H9 (cell line): ENCODE measurements at regions not wholly inside any gene's neighbourhood (a gene's known extent, or its start where the extent isn't known, plus 50 kb on each side); places are given as distances from the start of the nearest gene placed in this dataset.

Source experiments
- DNase-seq: peaks from one replicate; pipeline ENCODE4 v3.0.0-alpha.2; 2017
- H2AFZ ChIP-seq: one replicate; pipeline ENCODE4 v1.6.1; 2013; ENCODE audit warnings: mild to moderate bottlenecking, low read length, control low read depth, moderate library complexity
- H2AK5ac ChIP-seq: 2 replicates; pipeline ENCODE4 v1.6.1; 2013; ENCODE audit warnings: low read length, control low read depth, mixed read lengths; ENCODE audit not compliant: insufficient read length
- H2BK120ac ChIP-seq: one replicate; pipeline ENCODE4 v1.6.1; 2013; ENCODE audit warnings: low read depth, mild to moderate bottlenecking, low read length, control low read depth, inconsistent platforms; ENCODE audit not compliant: poor library complexity, severe bottlenecking
- H2BK12ac ChIP-seq: 2 replicates; pipeline ENCODE4 v1.6.1; 2013; ENCODE audit warnings: low read length, control low read depth, mixed read lengths, low read depth; ENCODE audit not compliant: insufficient read length
- H2BK15ac ChIP-seq: 2 replicates; pipeline ENCODE4 v1.6.1; 2013; ENCODE audit warnings: low read depth, low read length, control low read depth
- H2BK20ac ChIP-seq: one replicate; pipeline ENCODE4 v1.6.1; 2013; ENCODE audit warnings: low read depth, mild to moderate bottlenecking, low read length, control low read depth, inconsistent platforms; ENCODE audit not compliant: poor library complexity, severe bottlenecking
- H2BK5ac ChIP-seq: 2 replicates; pipeline ENCODE4 v1.6.1; 2013; ENCODE audit warnings: low read length, control low read depth, mixed read lengths; ENCODE audit not compliant: insufficient read length
- H3K14ac ChIP-seq: 2 replicates; pipeline ENCODE4 v1.6.1; 2013; ENCODE audit warnings: low read length, control low read depth; ENCODE audit not compliant: insufficient read depth
- H3K18ac ChIP-seq: 2 replicates; pipeline ENCODE4 v1.6.1; 2013; ENCODE audit warnings: low read depth, mild to moderate bottlenecking, mixed read lengths, low read length, control low read depth; ENCODE audit not compliant: insufficient read length
- H3K23ac ChIP-seq: 2 replicates; pipeline ENCODE4 v1.6.1; 2013; ENCODE audit warnings: low read length, control low read depth, mixed read lengths, low read depth; ENCODE audit not compliant: insufficient read length
- H3K23me2 ChIP-seq: 2 replicates; pipeline ENCODE4 v1.6.1; 2013; ENCODE audit warnings: low read depth, mild to moderate bottlenecking, mixed read lengths, low read length, control low read depth; ENCODE audit not compliant: insufficient read length, poor library complexity, severe bottlenecking
- H3K27ac ChIP-seq: 2 replicates; pipeline ENCODE4 v1.5.1; 2013; ENCODE audit warnings: low read length, control low read depth, mixed read lengths, low read depth; ENCODE audit not compliant: insufficient read length
- H3K27me3 ChIP-seq: 2 replicates; pipeline ENCODE4 v1.6.1; 2013; ENCODE audit warnings: low read length, control low read depth, inconsistent platforms; ENCODE audit not compliant: insufficient read depth
- H3K4ac ChIP-seq: 2 replicates; pipeline ENCODE4 v1.6.1; 2013; ENCODE audit warnings: low read depth, mild to moderate bottlenecking, control low read depth, inconsistent platforms, low read length, moderate library complexity
- H3K4me1 ChIP-seq: 2 replicates; pipeline ENCODE4 v1.6.1; 2013; ENCODE audit warnings: low read length, control low read depth, inconsistent platforms; ENCODE audit not compliant: insufficient read depth
- H3K4me2 ChIP-seq: 2 replicates; pipeline ENCODE4 v1.6.1; 2013; ENCODE audit warnings: low read length, control low read depth, mixed read lengths; ENCODE audit not compliant: insufficient read length, insufficient read depth
- H3K56ac ChIP-seq: 2 replicates; pipeline ENCODE4 v1.6.1; 2013; ENCODE audit warnings: low read depth, mild to moderate bottlenecking, mixed read lengths, low read length, control low read depth; ENCODE audit not compliant: insufficient read length
- H3K79me1 ChIP-seq: 2 replicates; pipeline ENCODE4 v1.6.1; 2013; ENCODE audit warnings: low read depth, mild to moderate bottlenecking, moderate library complexity, low read length, control low read depth, inconsistent platforms; ENCODE audit not compliant: insufficient read depth, poor library complexity, severe bottlenecking
- H3K79me2 ChIP-seq: 2 replicates; pipeline ENCODE4 v1.6.1; 2013; ENCODE audit warnings: low read length, control low read depth, inconsistent platforms; ENCODE audit not compliant: insufficient read depth
- H3K9ac ChIP-seq: 2 replicates; pipeline ENCODE4 v1.6.1; 2013; ENCODE audit warnings: low read length, control low read depth, mixed read lengths; ENCODE audit not compliant: insufficient read length; ENCODE audit errors: extremely low read depth
- H3K9me3 ChIP-seq: one replicate; pipeline ENCODE4 v1.6.1; 2013; ENCODE audit warnings: low read depth, low read length, inconsistent platforms; ENCODE audit not compliant: control insufficient read depth
- H3T11ph ChIP-seq: one replicate; pipeline ENCODE4 v1.6.1; 2013; ENCODE audit warnings: mild to moderate bottlenecking, low read length, control low read depth, inconsistent platforms
- H4K20me1 ChIP-seq: one replicate; pipeline ENCODE4 v1.6.1; 2013; ENCODE audit not compliant: control insufficient read depth, insufficient read length, insufficient read depth
- H4K5ac ChIP-seq: 2 replicates; pipeline ENCODE4 v1.6.1; 2013; ENCODE audit warnings: low read depth, mild to moderate bottlenecking, mixed read lengths, low read length, control low read depth; ENCODE audit not compliant: insufficient read length
- H4K8ac ChIP-seq: replicated peaks from 2 replicates; pipeline ENCODE4 v1.6.1; 2013; ENCODE audit warnings: low read length, control low read depth, mixed read lengths, low read depth; ENCODE audit not compliant: insufficient read length
- H4K91ac ChIP-seq: 2 replicates; pipeline ENCODE4 v1.6.1; 2013; ENCODE audit warnings: low read depth, mild to moderate bottlenecking, moderate library complexity, mixed read lengths, low read length, control low read depth; ENCODE audit not compliant: insufficient read length
- H3K27ac Mint-ChIP-seq, 3 experiments: 2 replicates in 2 of 3; 3 replicates in 1 of 3; pipeline ENCODE4 v1.8.0; 2020 to 2021; ENCODE audit warnings: mixed read lengths in 3 of 3, mild to moderate bottlenecking in 1 of 3, moderate library complexity in 1 of 3
- H3K27me3 Mint-ChIP-seq: 2 replicates; pipeline ENCODE4 v1.8.0; 2021; ENCODE audit warnings: low read depth, mild to moderate bottlenecking, moderate library complexity, mixed read lengths
- H3K36me3 Mint-ChIP-seq, 3 experiments: 2 replicates in 2 of 3; 3 replicates in 1 of 3; pipeline ENCODE4 v1.8.0; 2020 to 2021; ENCODE audit warnings: low read depth in 3 of 3, mixed read lengths in 3 of 3; ENCODE audit not compliant: insufficient read depth in 1 of 3
- H3K4me1 Mint-ChIP-seq, 2 experiments: 2 replicates each; pipeline ENCODE4 v1.8.0; 2020; ENCODE audit warnings: mixed read lengths in 2 of 2
- H3K4me3 Mint-ChIP-seq, 2 experiments: 2 replicates in 1 of 2; 3 replicates in 1 of 2; pipeline ENCODE4 v1.8.0; 2020 to 2021; ENCODE audit warnings: mild to moderate bottlenecking in 2 of 2, mixed read lengths in 2 of 2, moderate library complexity in 1 of 2
- H3K9me3 Mint-ChIP-seq, 2 experiments: 2 replicates in 1 of 2; 3 replicates in 1 of 2; pipeline ENCODE4 v1.8.0; 2020; ENCODE audit warnings: mild to moderate bottlenecking in 2 of 2, mixed read lengths in 2 of 2, moderate library complexity in 1 of 2
- CTCF ChIP-seq: fragments of 200-600 bp; sonication (generic); conservative IDR thresholded peaks from 3 replicates; pipeline ENCODE4 v1.8.0; 2021; ENCODE audit warnings: antibody characterized with exemption, mild to moderate bottlenecking
- WGBS: extraction: QIAGEN DNeasy Blood & Tissue Kit; methylation state at CpG from one replicate; pipeline ENCODE4 v1.1.7; 2013; ENCODE audit warnings: missing lambda C conversion rate, low lambda C conversion rate, mixed read lengths; ENCODE audit not compliant: insufficient read length; ENCODE audit errors: extremely low coverage; 5-methylcytosine and 5-hydroxymethylcytosine counted together

GRCh38 chr1:4571263-4571662 lies 83.1 kb upstream of the AJAP1 start:
- Histone ChIP-seq H2BK120ac (no peak overlapping the region), H3K79me2 (no peaks in the 10 kb centered on the region), H3K4ac (no peak overlapping the region), H3K4me2 (no peak overlapping the region), H3K9ac (no peak overlapping the region), H3K27ac (no peak overlapping the region), H3K9me3 (no peaks in the 10 kb centered on the region), H4K91ac (no peak overlapping the region), H3K23me2 (no peaks in the 10 kb centered on the region), H3K14ac (no peak overlapping the region), H2BK20ac (no peak overlapping the region), H4K20me1 (no peaks in the 10 kb centered on the region), H2AFZ (no peak overlapping the region), H4K5ac (no peak overlapping the region), H3K4me1 (no peaks in the 10 kb centered on the region), H3K56ac (no peak overlapping the region), H2BK5ac (no peak overlapping the region), H3K79me1 (no peaks in the 10 kb centered on the region), H3K23ac (no peak overlapping the region), H4K8ac (no peak overlapping the region), H3K27me3 (no peaks in the 10 kb centered on the region), H2AK5ac (no peak overlapping the region), H3K18ac (no peak overlapping the region), H3T11ph (no peak overlapping the region), H2BK12ac (no peak overlapping the region), H2BK15ac (no peak overlapping the region)
- Mint-ChIP-seq H3K4me3 (no peak overlapping the region), H3K27me3 (peaks cover 18% of the 10 kb centered on the region), H3K36me3 (no peaks in the 10 kb centered on the region), H3K4me1 (peaks cover 2 to 6% of the 10 kb centered on the region in 2 experiments; a peak in 3 of 4 replicates), H3K9me3 (no peaks in the 10 kb centered on the region; a peak in 1 of 5 replicates), H3K27ac (peak overlapping the region in 1 of 3 experiments; percentile 23; a peak in 1 of 7 replicates)
- no peak for TF ChIP-seq CTCF
- WGBS, result no CpG with 5 or more reads among the region's 6 CpGs
- DNase-seq, result no peak
